K562 (cell line): ENCODE measurements at regions not wholly inside any gene's neighbourhood (a gene's known extent, or its start where the extent isn't known, plus 50 kb on each side); places are given as distances from the start of the nearest gene placed in this dataset.

Experiments
- ATAC-seq: fragments of 200-7000 bp; cut with Tn5 transposase; 3 replicates; pipeline ENCODE4 v1.9.1; 2020; ENCODE audit warnings: moderate library complexity
- BruUV-seq: library from RNA; stranded (reverse); fragments of 400-500 nt; replicated peaks from 2 replicates; lab custom pipeline; 2021; lab: Mats Ljungman, UMichigan
- CTCF ChIA-PET: fragments of 300-600 bp; formaldehyde crosslinking; extraction: SDS; loops from one replicate; lab custom pipeline; 2021; ENCODE audit warnings: low intra/inter-chr PET ratio; lab: Yijun Ruan, JAX
- POLR2A ChIA-PET: fragments of 300-600, 350-650 bp; sonication (Branson Sonifier 250); formaldehyde crosslinking; extraction: SDS; loops from one replicate; lab custom pipeline; 2021; ENCODE audit warnings: antibody characterized with exemption, inconsistent platforms; lab: Yijun Ruan, JAX
- DNase-seq, 4 experiments: peaks; one replicate each; pipeline versions ENCODE4 v3.0.0 to v3.0.0-alpha.2; 2011 to 2018; ENCODE audit warnings: low spot score in 3 of 4, mixed read lengths in 3 of 4; ENCODE audit errors: extremely low read depth in 1 of 4
- FAIRE-seq: peaks from 2 replicates; lab custom pipeline; 2011; peaks lifted over from hg19 to GRCh38; lab: Jason Lieb, UNC
- H2AFZ ChIP-seq: 2 replicates; pipeline ENCODE4 v1.6.0; 2011; ENCODE audit warnings: low read depth, low read length, control low read depth, inconsistent platforms
- H3K27ac ChIP-seq: fragments of 200-600 bp; 3 replicates; pipeline ENCODE4 v1.8.0; 2011; ENCODE audit warnings: low read depth, mild to moderate bottlenecking, control low read depth, inconsistent platforms, low read length, moderate library complexity, mixed read lengths; ENCODE audit errors: extremely low read depth
- H3K27me3 ChIP-seq, 2 experiments: fragments of 300-600 bp in 1 of 2; 2 replicates in 1 of 2; 3 replicates in 1 of 2; pipeline versions ENCODE4 v1.6.0 to v1.8.0; 2011; ENCODE audit warnings: inconsistent platforms in 2 of 2, low read length in 2 of 2, mild to moderate bottlenecking in 1 of 2, mixed read lengths in 1 of 2, moderate library complexity in 1 of 2; ENCODE audit not compliant: control insufficient read depth in 2 of 2, insufficient read depth in 2 of 2
- H3K36me3 ChIP-seq: fragments of 300-600 bp; 3 replicates; pipeline ENCODE4 v1.8.0; 2011; ENCODE audit warnings: mild to moderate bottlenecking, low read length, inconsistent platforms; ENCODE audit not compliant: control insufficient read depth, insufficient read depth
- H3K4me1 ChIP-seq, 2 experiments: fragments of 200-600 bp in 1 of 2; replicated peaks in 1 of 2; 2 replicates in 1 of 2; 3 replicates in 1 of 2; pipeline versions ENCODE4 v1.5.1 to v1.8.0; 2011; ENCODE audit warnings: inconsistent platforms in 2 of 2, low read length in 2 of 2, mild to moderate bottlenecking in 1 of 2, mixed read lengths in 1 of 2, moderate library complexity in 1 of 2; ENCODE audit not compliant: control insufficient read depth in 2 of 2, insufficient read depth in 2 of 2
- H3K4me2 ChIP-seq: 2 replicates; pipeline ENCODE4 v1.6.1; 2011; ENCODE audit warnings: low read length, control low read depth, inconsistent platforms, mixed read lengths; ENCODE audit not compliant: insufficient read depth
- H3K4me3 ChIP-seq: fragments of 200-600 bp; sonication (generic), shearing (Covaris generic); 2 replicates; pipeline ENCODE4 v1.5.1; 2016; ENCODE audit warnings: control low read depth, inconsistent platforms
- H3K79me2 ChIP-seq: fragments of 200-600 bp; 3 replicates; pipeline ENCODE4 v1.8.0; 2011; ENCODE audit warnings: low read length, inconsistent platforms; ENCODE audit not compliant: control insufficient read depth, insufficient read depth
- H3K9ac ChIP-seq, 2 experiments: 2 replicates each; pipeline versions ENCODE4 v1.6.0 to v1.6.1; 2011; ENCODE audit warnings: low read depth in 2 of 2, low read length in 2 of 2, control low read depth in 1 of 2, inconsistent platforms in 1 of 2, mild to moderate bottlenecking in 1 of 2, mixed read lengths in 1 of 2; ENCODE audit not compliant: insufficient read depth in 1 of 2
- H3K9me1 ChIP-seq: one replicate; pipeline ENCODE4 v1.6.0; 2011; ENCODE audit warnings: inconsistent platforms, mild to moderate bottlenecking, low read length, moderate library complexity; ENCODE audit not compliant: control insufficient read depth, insufficient read depth
- H3K9me3 ChIP-seq: replicated peaks from 2 replicates; pipeline ENCODE4 v1.5.1; 2011; ENCODE audit warnings: low read depth, low read length, inconsistent platforms; ENCODE audit not compliant: control insufficient read depth, insufficient read depth
- H4K20me1 ChIP-seq: replicated peaks from 2 replicates; pipeline ENCODE4 v1.6.1; 2011; ENCODE audit warnings: low read length, inconsistent platforms, mixed read lengths; ENCODE audit not compliant: control insufficient read depth, insufficient read depth
- EP300 ChIP-seq: IDR thresholded peaks from 2 replicates; pipeline ENCODE4 v1.6.1; 2012; ENCODE audit warnings: low read length, improper control_type of control experiment
- ESRRB ChIP-seq: fragments of 250-450 bp; sonication (Bioruptor Pico); IDR thresholded peaks from 2 replicates; pipeline ENCODE4 v1.5.0; 2020; ENCODE audit warnings: mild to moderate bottlenecking, moderate library complexity, borderline replicate concordance
- HDAC6 ChIP-seq: IDR thresholded peaks from 2 replicates; pipeline ENCODE4 v1.6.1; 2012; ENCODE audit warnings: low read depth, mild to moderate bottlenecking, control low read depth, inconsistent platforms, low read length, moderate library complexity
- HDAC8 ChIP-seq: fragments of 450-650 bp; IDR thresholded peaks from 2 replicates; pipeline ENCODE4 v1.6.1; 2016; ENCODE audit warnings: mild to moderate bottlenecking, missing genetic modification characterization, moderate library complexity, missing compliant biosample characterization
- L3MBTL2 ChIP-seq: fragments of 450-650 bp; IDR thresholded peaks from 2 replicates; pipeline ENCODE4 v1.6.1; 2016; ENCODE audit warnings: mild to moderate bottlenecking, moderate library complexity
- NCOA6 ChIP-seq: fragments of 450-650 bp; IDR thresholded peaks from 2 replicates; pipeline ENCODE4 v1.6.1; 2017; ENCODE audit warnings: mild to moderate bottlenecking
- RBM22 ChIP-seq: fragments of 200-400 bp; formaldehyde crosslinking; IDR thresholded peaks from 2 replicates; pipeline ENCODE4 v1.6.1; 2018; ENCODE audit warnings: low read length, low read depth; ENCODE audit not compliant: poor library complexity, severe bottlenecking
- SP1 ChIP-seq: sonication (generic); formaldehyde crosslinking; IDR thresholded peaks from 2 replicates; pipeline ENCODE4 v1.8.1; 2022; ENCODE audit warnings: mild to moderate bottlenecking, missing genetic modification reagents
- STAT5A ChIP-seq: IDR thresholded peaks from 2 replicates; pipeline ENCODE4 v1.6.1; 2012; ENCODE audit warnings: low read length, inconsistent platforms, borderline replicate concordance
- ZNF23 ChIP-seq: fragments of 250-450 bp; sonication (Bioruptor Pico); IDR thresholded peaks from 2 replicates; pipeline ENCODE4 v1.4.0; 2020; ENCODE audit warnings: mild to moderate bottlenecking
- ZNF316 ChIP-seq: fragments of 450-650 bp; IDR thresholded peaks from 2 replicates; pipeline ENCODE4 v1.6.1; 2016
- ZNF384 ChIP-seq: IDR thresholded peaks from 2 replicates; pipeline ENCODE4 v1.6.1; 2012; ENCODE audit warnings: low read depth, low read length, improper control_type of control experiment
- WGBS: fragments of 100-300 bp; shearing (Covaris generic); methylation state at CpG from one replicate; pipeline ENCODE4 v1.1.6; 2016; ENCODE audit warnings: low coverage, mixed read lengths; ENCODE audit not compliant: insufficient coverage; ENCODE audit errors: missing lambda C conversion rate; 5-methylcytosine and 5-hydroxymethylcytosine counted together
- in situ Hi-C: fragments of 300-500 bp; cut with MboI; formaldehyde crosslinking; loops from 4 replicates; pipeline ENCODE4 v1.15.0; 2018; ENCODE audit warnings: inconsistent platforms, mixed read lengths
- intact Hi-C: fragments of 100-400 bp; cut with micrococcal nuclease; formaldehyde crosslinking; loops from 2 replicates; pipeline ENCODE4 v1.14.2; 2022
- TF ChIP-seq, protein P1 (sequence below): fragments of 250-450 bp; sonication (Bioruptor Pico); IDR thresholded peaks from 2 replicates; pipeline ENCODE4 v1.5.0; 2021; ENCODE audit warnings: mild to moderate bottlenecking, moderate library complexity
- TF ChIP-seq, protein P2 (sequence below): fragments of 450-650 bp; IDR thresholded peaks from 2 replicates; pipeline ENCODE4 v1.7.1; 2018; ENCODE audit warnings: mild to moderate bottlenecking, low read depth; ENCODE audit not compliant: partially characterized antibody
- TF ChIP-seq, protein P3 (sequence below): sonication (generic); formaldehyde crosslinking; IDR thresholded peaks from 2 replicates; pipeline ENCODE4 v1.8.1; 2022; ENCODE audit warnings: missing genetic modification reagents

DNA sequence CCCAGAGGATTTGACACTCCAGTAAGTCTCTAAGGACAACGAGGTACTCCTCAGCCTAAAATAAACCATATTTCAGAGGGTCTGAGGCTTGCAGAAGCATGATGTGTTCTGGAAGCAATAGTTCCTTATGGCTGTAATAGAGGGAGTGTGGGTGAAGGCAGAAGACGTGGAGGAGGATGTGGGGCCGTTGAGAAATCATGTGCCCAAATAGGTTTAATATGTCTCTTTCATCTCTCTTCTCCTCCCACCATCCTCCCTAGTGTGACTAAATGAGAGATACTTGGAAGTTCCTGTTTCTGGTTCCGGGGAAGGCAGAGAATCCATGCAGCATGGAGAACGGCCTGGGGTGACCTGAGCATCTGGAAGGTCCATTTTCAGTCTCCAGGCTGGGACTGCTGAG lies 174.0 kb upstream of the RSPO3 start (continued):
- TF ChIP-seq, protein P1, sequence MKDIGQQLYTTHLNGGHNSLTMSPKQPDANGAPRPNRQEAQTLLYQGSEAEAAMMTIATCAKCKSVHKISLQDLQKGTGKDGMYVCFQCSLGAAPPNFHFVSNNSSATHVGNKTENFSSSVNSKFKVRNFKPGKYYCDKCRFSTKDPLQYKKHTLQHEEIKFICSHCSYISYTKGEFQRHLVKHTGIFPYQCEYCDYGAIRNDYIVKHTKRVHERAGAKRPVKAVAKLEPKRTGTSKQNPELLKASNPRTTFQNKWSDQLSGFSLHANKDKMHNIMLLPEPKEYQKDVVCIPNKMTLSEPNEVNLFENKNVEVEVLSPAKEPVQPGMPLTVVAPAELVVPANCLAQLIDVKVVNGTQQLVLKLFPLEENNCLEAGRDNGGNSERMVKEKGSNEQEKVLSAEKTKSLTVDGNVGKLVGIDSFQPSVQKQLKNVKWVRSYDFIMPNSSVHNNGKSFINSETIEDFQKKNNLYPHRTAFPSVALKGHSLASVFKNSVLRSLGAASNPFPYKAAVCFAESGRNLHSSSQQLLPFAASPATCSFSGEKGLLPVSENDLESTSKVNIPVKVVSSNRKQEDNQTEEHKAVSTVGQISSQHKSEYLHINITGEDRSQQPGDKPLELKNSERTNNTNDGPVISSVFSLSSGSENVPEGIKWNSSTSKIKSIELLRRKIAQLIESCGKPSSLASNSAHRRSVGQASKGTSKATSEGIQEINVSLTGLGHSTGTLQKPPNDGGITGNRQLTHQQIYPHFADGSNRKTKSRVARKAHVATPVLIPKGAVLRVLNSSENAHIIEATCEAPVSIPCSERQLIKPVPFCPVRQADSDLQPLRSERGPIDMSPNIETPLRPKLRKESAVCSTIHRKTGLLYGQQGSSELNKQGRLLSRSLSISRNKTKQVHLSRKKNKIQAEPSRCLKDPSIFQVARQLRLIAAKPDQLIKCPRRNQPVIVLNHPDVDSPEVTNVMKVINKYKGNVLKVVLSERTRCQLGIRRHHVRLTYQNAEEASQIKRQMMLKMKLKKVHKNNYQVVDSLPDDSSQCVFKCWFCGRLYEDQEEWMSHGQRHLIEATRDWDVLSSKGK (CRISPR knock-in tag): no peak
- TF ChIP-seq EP300: no peak
- TF ChIP-seq, all 486 proteins: peak for 0

DNA sequence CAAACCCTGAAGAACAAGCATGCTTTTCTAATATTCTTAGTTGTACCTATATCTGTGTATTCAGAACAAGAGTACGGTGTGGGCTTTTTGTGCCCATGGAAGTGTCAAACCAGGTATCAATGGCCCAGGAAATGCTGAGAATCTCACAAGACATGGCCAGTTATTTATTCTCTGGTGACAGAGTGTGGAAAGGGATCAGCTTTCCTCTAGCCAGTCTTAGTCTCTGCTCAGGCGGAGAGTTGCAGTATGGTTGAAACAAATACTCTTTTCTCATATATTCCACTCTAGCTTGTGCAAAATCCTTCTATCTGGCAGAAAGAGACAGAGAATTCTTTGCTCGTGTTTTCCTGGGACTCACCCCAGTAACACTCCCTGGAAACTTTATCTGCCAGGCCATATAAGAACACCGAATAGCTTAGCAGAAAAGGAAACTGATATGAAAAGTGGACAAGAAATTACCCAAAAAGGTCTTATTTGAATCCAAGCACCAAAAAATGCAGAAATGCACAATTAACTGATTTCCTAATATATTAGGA lies 173.3 kb upstream of the RSPO3 start:
- no peak for TF ChIP-seq HDAC8 (tag)
- no peak for TF ChIP-seq ZNF384
- no peak for TF ChIP-seq L3MBTL2
- TF ChIP-seq NCOA6: no peak
- TF ChIP-seq ZNF316: no peak
- TF ChIP-seq, protein P2, sequence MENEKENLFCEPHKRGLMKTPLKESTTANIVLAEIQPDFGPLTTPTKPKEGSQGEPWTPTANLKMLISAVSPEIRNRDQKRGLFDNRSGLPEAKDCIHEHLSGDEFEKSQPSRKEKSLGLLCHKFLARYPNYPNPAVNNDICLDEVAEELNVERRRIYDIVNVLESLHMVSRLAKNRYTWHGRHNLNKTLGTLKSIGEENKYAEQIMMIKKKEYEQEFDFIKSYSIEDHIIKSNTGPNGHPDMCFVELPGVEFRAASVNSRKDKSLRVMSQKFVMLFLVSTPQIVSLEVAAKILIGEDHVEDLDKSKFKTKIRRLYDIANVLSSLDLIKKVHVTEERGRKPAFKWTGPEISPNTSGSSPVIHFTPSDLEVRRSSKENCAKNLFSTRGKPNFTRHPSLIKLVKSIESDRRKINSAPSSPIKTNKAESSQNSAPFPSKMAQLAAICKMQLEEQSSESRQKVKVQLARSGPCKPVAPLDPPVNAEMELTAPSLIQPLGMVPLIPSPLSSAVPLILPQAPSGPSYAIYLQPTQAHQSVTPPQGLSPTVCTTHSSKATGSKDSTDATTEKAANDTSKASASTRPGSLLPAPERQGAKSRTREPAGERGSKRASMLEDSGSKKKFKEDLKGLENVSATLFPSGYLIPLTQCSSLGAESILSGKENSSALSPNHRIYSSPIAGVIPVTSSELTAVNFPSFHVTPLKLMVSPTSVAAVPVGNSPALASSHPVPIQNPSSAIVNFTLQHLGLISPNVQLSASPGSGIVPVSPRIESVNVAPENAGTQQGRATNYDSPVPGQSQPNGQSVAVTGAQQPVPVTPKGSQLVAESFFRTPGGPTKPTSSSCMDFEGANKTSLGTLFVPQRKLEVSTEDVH: no peak
- no peak for TF ChIP-seq ZNF23 (CRISPR knock-in tag)
- TF ChIP-seq SP1: no peak
- TF ChIP-seq, protein P3, sequence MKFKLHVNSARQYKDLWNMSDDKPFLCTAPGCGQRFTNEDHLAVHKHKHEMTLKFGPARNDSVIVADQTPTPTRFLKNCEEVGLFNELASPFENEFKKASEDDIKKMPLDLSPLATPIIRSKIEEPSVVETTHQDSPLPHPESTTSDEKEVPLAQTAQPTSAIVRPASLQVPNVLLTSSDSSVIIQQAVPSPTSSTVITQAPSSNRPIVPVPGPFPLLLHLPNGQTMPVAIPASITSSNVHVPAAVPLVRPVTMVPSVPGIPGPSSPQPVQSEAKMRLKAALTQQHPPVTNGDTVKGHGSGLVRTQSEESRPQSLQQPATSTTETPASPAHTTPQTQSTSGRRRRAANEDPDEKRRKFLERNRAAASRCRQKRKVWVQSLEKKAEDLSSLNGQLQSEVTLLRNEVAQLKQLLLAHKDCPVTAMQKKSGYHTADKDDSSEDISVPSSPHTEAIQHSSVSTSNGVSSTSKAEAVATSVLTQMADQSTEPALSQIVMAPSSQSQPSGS (CRISPR knock-in tag): no peak
- no peak for TF ChIP-seq RBM22
- TF ChIP-seq ESRRB (CRISPR knock-in tag): no peak
- no peak for TF ChIP-seq HDAC6
- no peak for TF ChIP-seq STAT5A
- H3K4me1 ChIP-seq: no peaks in the 10 kb centered on the region
- ATAC-seq (no peak), FAIRE-seq (no peak), DNase-seq (no peak)
- BruUV-seq: no TSS peak
- no peak overlapping the region for H3K4me2 ChIP-seq
- no peak overlapping the region for H3K27ac ChIP-seq
- WGBS: 0% methylated on average over 4 of the region's 4 CpGs
- no peak overlapping the region for H2AFZ ChIP-seq
- CTCF ChIA-PET: no interaction called here
- intact Hi-C loops (no loop called here), in situ Hi-C loops (no loop called here)
- no peaks in the 10 kb centered on the region for H4K20me1 ChIP-seq
- H3K79me2 ChIP-seq: no peaks in the 10 kb centered on the region
- POLR2A ChIA-PET: no interaction called here
- no peaks in the 10 kb centered on the region for H3K27me3 ChIP-seq
- H3K36me3 ChIP-seq: no peaks in the 10 kb centered on the region
- no peaks in the 10 kb centered on the region for H3K9me1 ChIP-seq
- no peak overlapping the region for H3K9ac ChIP-seq
- no peaks in the 10 kb centered on the region for H3K9me3 ChIP-seq
- no peak overlapping the region for H3K4me3 ChIP-seq
